Vagina (tissue), 2 donors: ENCODE measurements at regions not wholly inside any gene's neighbourhood (a gene's known extent, or its start where the extent isn't known, plus 50 kb on each side); places are given as distances from the start of the nearest gene placed in this dataset.

ENCODE experiments used
- POLR2A ChIP-seq, 2 donors: fragments of 450-650 bp; IDR thresholded peaks; one replicate each; pipeline ENCODE4 v1.6.1; 2017; ENCODE audit warnings: antibody characterized with exemption in 2 of 2, mild to moderate bottlenecking in 2 of 2, moderate library complexity in 2 of 2
- POLR2AphosphoS5 ChIP-seq, 2 donors: sonication (generic); formaldehyde crosslinking; IDR thresholded peaks; one replicate each; pipeline ENCODE4 v1.9.0; 2017; ENCODE audit warnings: antibody characterized with exemption in 2 of 2, mild to moderate bottlenecking in 2 of 2, low read depth in 1 of 2; ENCODE audit not compliant: insufficient read depth in 1 of 2
- TF ChIP-seq, protein P1 (sequence below), 3 experiments: fragments of 450-650 bp in 2 of 3; fragments of 200-600 bp in 1 of 3; sonication (generic) in 1 of 3; IDR thresholded peaks; one replicate each; pipeline ENCODE4 v1.5.1; 2017 to 2019; ENCODE audit warnings: antibody characterized with exemption in 3 of 3, mild to moderate bottlenecking in 2 of 3, moderate library complexity in 2 of 3

DNA sequence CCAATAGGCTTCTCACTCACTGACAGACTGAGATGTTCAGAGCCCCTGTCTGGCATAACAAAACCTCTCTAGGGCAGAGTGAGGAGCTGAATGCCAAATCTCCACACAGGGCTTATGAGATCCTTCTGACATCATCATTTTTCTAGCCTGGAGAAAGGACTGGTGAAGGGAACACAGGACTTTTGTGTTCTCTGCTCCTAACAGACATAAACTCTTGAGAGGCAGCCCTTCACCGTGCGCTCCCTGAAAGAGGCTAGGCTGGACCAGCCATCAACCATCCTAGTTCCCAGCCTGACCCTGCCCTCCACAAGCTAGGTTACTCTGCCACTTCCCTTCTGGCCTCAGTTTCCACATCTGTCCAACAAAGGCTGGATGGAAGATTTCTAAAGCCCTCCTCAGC, 141.9 kb downstream of the SUCLG1 start:
- TF ChIP-seq, protein P1, sequence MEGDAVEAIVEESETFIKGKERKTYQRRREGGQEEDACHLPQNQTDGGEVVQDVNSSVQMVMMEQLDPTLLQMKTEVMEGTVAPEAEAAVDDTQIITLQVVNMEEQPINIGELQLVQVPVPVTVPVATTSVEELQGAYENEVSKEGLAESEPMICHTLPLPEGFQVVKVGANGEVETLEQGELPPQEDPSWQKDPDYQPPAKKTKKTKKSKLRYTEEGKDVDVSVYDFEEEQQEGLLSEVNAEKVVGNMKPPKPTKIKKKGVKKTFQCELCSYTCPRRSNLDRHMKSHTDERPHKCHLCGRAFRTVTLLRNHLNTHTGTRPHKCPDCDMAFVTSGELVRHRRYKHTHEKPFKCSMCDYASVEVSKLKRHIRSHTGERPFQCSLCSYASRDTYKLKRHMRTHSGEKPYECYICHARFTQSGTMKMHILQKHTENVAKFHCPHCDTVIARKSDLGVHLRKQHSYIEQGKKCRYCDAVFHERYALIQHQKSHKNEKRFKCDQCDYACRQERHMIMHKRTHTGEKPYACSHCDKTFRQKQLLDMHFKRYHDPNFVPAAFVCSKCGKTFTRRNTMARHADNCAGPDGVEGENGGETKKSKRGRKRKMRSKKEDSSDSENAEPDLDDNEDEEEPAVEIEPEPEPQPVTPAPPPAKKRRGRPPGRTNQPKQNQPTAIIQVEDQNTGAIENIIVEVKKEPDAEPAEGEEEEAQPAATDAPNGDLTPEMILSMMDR (IDR thresholded peaks at IDR 0.05) = no peak
- TF ChIP-seq POLR2A (IDR thresholded peaks at IDR 0.05) = no peak
- no peak for TF ChIP-seq POLR2AphosphoS5 (IDR thresholded peaks at IDR 0.05; ENCODE audit: insufficient read depth in 1 of 2, low read depth in 1 of 2)
